Left lung (tissue), 4 donors: ENCODE measurements at regions not wholly inside any gene's neighbourhood (a gene's known extent, or its start where the extent isn't known, plus 50 kb on each side); places are given as distances from the start of the nearest gene placed in this dataset.

ENCODE experiments used
- ATAC-seq: fragments of 200-7000 bp; cut with Tn5 transposase; one replicate; pipeline ENCODE4 v1.9.1; 2020; ENCODE audit warnings: moderate library complexity
- DNase-seq, 4 donors: peaks; one replicate each; pipeline ENCODE4 v3.0.0-alpha.2; 2013 to 2020
- H3K27ac ChIP-seq, 2 donors: fragments of 200-600 bp; sonication (generic) in 1 of 2; one replicate each; pipeline versions ENCODE4 v1.5.0 to v1.8.0; 2020 to 2021
- H3K27me3 ChIP-seq, 2 donors: fragments of 200-600 bp; sonication (generic) in 1 of 2; one replicate each; pipeline versions ENCODE4 v1.5.0 to v1.8.0; 2020 to 2021
- H3K36me3 ChIP-seq, 2 donors: fragments of 200-600 bp; sonication (generic) in 1 of 2; one replicate each; pipeline versions ENCODE4 v1.5.0 to v1.8.0; 2020 to 2021
- H3K4me1 ChIP-seq, 2 donors: fragments of 200-600 bp; one replicate each; pipeline ENCODE4 v1.8.0; 2021
- H3K4me3 ChIP-seq, 2 donors: fragments of 200-600 bp; sonication (generic) in 1 of 2; one replicate each; pipeline versions ENCODE4 v1.5.0 to v1.8.0; 2020 to 2021; ENCODE audit warnings: mild to moderate bottlenecking in 1 of 2
- H3K9me3 ChIP-seq, 2 donors: fragments of 200-600 bp; sonication (generic) in 1 of 2; one replicate each; pipeline versions ENCODE4 v1.5.0 to v1.8.0; 2020 to 2021
- intact Hi-C, 2 donors: fragments of 100-400 bp; cut with DNase I; formaldehyde crosslinking; loops; one replicate each; pipeline versions ENCODE4 v1.11.2 to v1.14.2; 2022
- TF ChIP-seq, protein P1 (sequence below), 2 donors: fragments of 200-600 bp; sonication (generic) in 1 of 2; IDR thresholded peaks; one replicate each; pipeline versions ENCODE4 v1.5.0 to v1.8.0; 2021; ENCODE audit warnings: antibody characterized with exemption in 2 of 2
- donor health status: DM: no; HTN: yes; CAD: no.
- donor health status: DM: no; HTN: no; CAD: no.

- Histone ChIP-seq H3K4me1 (peaks cover 0 to 13% of the 10 kb centered on the region in 2 donors), H3K4me3 (peak overlapping the region in 1 of 2 donors; percentile 38), H3K27me3 (peaks cover 68 to 96% of the 10 kb centered on the region in 2 donors), H3K27ac (no peak overlapping the region), H3K36me3 (no peaks in the 10 kb centered on the region), H3K9me3 (no peaks in the 10 kb centered on the region)
- TF ChIP-seq, protein P1, sequence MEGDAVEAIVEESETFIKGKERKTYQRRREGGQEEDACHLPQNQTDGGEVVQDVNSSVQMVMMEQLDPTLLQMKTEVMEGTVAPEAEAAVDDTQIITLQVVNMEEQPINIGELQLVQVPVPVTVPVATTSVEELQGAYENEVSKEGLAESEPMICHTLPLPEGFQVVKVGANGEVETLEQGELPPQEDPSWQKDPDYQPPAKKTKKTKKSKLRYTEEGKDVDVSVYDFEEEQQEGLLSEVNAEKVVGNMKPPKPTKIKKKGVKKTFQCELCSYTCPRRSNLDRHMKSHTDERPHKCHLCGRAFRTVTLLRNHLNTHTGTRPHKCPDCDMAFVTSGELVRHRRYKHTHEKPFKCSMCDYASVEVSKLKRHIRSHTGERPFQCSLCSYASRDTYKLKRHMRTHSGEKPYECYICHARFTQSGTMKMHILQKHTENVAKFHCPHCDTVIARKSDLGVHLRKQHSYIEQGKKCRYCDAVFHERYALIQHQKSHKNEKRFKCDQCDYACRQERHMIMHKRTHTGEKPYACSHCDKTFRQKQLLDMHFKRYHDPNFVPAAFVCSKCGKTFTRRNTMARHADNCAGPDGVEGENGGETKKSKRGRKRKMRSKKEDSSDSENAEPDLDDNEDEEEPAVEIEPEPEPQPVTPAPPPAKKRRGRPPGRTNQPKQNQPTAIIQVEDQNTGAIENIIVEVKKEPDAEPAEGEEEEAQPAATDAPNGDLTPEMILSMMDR (IDR thresholded peaks at IDR 0.05): no peak
- no peak for DNase-seq
- ATAC-seq: no peak
- intact Hi-C loops: loop anchor here in 1 of 2 donors (5.0 kb wide), 1 partner anchor 634 kb away; no protein-coding TSS in a partner anchor
Measured at GRCh38 chr2:118223511-118223991, 135.3 kb downstream of the INSIG2 start.

DNA sequence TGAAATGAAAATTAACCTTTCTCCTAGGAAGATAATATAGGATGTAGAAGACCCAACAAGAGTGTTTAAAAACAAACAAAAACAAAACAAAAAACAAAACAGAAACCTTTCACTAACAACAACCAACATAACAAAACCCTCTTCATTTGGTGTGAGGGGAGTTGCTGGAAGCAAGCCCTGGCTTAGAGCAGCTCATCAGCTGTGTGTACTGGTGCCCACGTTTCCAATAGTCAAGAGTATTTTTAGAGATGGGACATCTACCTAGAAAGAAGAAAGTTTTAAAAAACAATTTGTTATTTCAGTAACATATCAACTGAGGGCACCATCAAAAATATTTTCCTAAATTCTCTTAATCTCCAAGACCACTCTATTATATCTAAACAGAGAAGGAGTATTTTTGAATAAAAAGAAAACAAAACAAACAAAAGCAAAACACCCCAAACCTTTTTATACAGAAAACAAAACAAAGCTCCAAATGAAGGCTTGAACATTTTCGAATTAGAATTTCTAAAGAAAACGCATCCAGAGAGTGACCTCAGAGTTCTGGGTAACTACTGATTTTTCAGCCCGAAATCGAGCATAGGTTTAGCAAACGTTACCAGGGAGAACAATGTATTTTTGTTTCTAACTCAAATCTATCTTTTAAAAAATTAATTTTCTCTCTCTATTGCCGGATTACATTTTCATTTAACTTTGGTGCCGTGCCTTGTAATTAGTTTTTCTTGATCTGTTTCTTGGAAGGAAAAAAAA, 134.6 kb downstream of the INSIG2 start:
- Histone ChIP-seq H3K4me1 (peaks cover 0 to 13% of the 10 kb centered on the region in 2 donors), H3K27ac (no peak overlapping the region), H3K4me3 (no peak overlapping the region), H3K27me3 (peaks cover 68 to 100% of the 10 kb centered on the region in 2 donors), H3K9me3 (no peaks in the 10 kb centered on the region), H3K36me3 (no peaks in the 10 kb centered on the region)
- ATAC-seq (no peak), DNase-seq (no peak)
- TF ChIP-seq, protein P1 (IDR thresholded peaks at IDR 0.05): no peak
- intact Hi-C loops: loop anchor here in 1 of 2 donors (5.0 kb wide), 1 partner anchor 634 kb away; no protein-coding TSS in a partner anchor

- no peak for ATAC-seq
- intact Hi-C loops: loop anchor here in 1 of 2 donors (5.0 kb wide), 1 partner anchor 635 kb away; no protein-coding TSS in a partner anchor
- H3K27me3 ChIP-seq: peaks cover 72 to 100% of the 10 kb centered on the region in 2 donors
Measured at GRCh38 chr2:118222273-118222594, 134.0 kb downstream of the INSIG2 start.

DNA sequence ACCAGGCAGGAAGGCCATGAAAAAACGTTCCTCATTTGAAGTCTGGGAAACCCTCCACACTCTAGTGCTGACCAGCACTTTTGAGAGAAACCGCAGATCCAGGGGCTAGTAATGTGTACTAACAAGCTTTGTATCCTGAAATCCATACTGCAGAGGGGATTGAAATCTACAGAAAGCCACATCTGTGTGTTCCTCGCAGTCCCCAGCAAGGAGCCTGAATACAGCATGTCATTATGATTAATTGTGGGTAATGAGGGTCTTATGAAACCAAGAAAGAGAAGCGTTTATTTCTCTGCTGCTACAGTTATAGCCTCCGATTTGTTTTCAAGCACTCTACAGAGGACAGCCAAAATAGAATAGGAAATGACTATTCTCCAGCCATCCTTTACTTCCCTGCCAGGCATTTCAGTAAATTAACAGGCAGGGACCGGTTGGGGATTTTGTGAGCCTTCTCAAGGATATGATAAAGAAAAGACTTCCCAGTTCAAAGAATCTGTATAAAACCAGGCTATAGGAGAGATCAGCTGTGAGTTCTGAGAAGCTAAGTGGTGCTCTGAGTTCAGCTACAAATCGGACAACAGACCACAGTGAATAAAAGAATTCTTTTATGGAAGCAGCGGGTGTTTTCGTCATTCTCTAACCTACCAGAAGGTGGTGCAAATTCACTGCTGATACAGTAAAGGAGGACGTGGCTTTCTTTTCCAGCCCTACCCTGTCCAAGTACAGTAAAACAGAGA, 133.4 kb downstream of the INSIG2 start:
- Histone ChIP-seq H3K4me3 (no peak overlapping the region), H3K4me1 (peaks cover 0 to 13% of the 10 kb centered on the region in 2 donors), H3K27ac (no peak overlapping the region), H3K27me3 (peaks cover 72 to 100% of the 10 kb centered on the region in 2 donors), H3K9me3 (no peaks in the 10 kb centered on the region), H3K36me3 (no peaks in the 10 kb centered on the region)
- DNase-seq (peak in 2 of 4 donors; percentile 54 to 77), ATAC-seq (peak; percentile 96)
- intact Hi-C loops: loop anchor here in 1 of 2 donors (5.0 kb wide), 1 partner anchor 636 kb away; no protein-coding TSS in a partner anchor
- TF ChIP-seq, protein P1 (IDR thresholded peaks at IDR 0.05): peak; percentile 46 to 54

More at GRCh38 chr2:118222273-118222594, 134.0 kb downstream of the INSIG2 start:
- DNase-seq: no peak
- H3K4me3 ChIP-seq: no peak overlapping the region
- H3K4me1 ChIP-seq: peaks cover 0 to 13% of the 10 kb centered on the region in 2 donors
- no peak overlapping the region for H3K27ac ChIP-seq
- TF ChIP-seq, protein P1 (IDR thresholded peaks at IDR 0.05): no peak
- no peaks in the 10 kb centered on the region for H3K36me3 ChIP-seq
- no peaks in the 10 kb centered on the region for H3K9me3 ChIP-seq

- Histone ChIP-seq H3K27ac (no peak overlapping the region), H3K4me3 (no peak overlapping the region), H3K9me3 (no peaks in the 10 kb centered on the region), H3K36me3 (no peaks in the 10 kb centered on the region), H3K27me3 (peaks cover 51 to 99% of the 10 kb centered on the region in 2 donors), H3K4me1 (peaks cover 0 to 11% of the 10 kb centered on the region in 2 donors)
- intact Hi-C loops: loop anchor here in 1 of 2 donors (5.0 kb wide), 1 partner anchor 638 kb away; no protein-coding TSS in a partner anchor
- ATAC-seq: no peak
- TF ChIP-seq, protein P1 (IDR thresholded peaks at IDR 0.05): no peak
- no peak for DNase-seq
Measured at GRCh38 chr2:118219611-118220010, 131.3 kb downstream of the INSIG2 start.
